ENCODE measurements at regions not wholly inside any gene's neighbourhood (a gene's known extent, or its start where the extent isn't known, plus 50 kb on each side); places are given as distances from the start of the nearest gene placed in this dataset.
A peak's percentile ranks its signal among the peaks of the same experiment; 100 is the strongest.

DNA sequence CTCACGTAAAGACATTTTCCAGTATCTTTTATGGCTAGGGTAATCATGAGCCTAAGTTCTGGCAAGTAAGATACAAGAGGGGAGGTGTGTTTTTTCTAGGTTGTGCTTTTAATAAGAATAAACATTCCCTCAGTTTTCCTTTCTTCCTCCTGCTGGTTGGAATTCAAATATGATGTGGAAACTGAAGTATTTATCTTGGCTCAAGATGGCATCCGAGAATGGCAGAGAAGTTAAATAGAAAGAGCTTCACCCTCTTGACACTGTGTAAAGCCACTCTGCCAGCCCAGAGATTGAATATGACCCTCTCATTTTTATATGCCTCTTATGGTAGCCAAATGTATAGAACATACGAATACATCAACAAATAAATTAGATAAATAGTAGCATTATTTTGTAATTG lies 438.4 kb downstream of the ISL1 start:
- Histone ChIP-seq H3K4me3 (ENCODE audit: low read depth, low read length) (no peak overlapping the region), H3K36me3 (ENCODE audit: control insufficient read depth, insufficient read depth, low read length) (no peaks in the 10 kb centered on the region), H3K27me3 (ENCODE audit: control insufficient read depth, insufficient read depth, low read length) (no peaks in the 10 kb centered on the region)
- DNase-seq (ENCODE audit: low read depth), result no peak
- TF ChIP-seq, protein P1, sequence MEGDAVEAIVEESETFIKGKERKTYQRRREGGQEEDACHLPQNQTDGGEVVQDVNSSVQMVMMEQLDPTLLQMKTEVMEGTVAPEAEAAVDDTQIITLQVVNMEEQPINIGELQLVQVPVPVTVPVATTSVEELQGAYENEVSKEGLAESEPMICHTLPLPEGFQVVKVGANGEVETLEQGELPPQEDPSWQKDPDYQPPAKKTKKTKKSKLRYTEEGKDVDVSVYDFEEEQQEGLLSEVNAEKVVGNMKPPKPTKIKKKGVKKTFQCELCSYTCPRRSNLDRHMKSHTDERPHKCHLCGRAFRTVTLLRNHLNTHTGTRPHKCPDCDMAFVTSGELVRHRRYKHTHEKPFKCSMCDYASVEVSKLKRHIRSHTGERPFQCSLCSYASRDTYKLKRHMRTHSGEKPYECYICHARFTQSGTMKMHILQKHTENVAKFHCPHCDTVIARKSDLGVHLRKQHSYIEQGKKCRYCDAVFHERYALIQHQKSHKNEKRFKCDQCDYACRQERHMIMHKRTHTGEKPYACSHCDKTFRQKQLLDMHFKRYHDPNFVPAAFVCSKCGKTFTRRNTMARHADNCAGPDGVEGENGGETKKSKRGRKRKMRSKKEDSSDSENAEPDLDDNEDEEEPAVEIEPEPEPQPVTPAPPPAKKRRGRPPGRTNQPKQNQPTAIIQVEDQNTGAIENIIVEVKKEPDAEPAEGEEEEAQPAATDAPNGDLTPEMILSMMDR (IDR thresholded peaks at IDR 0.05; ENCODE audit: insufficient read depth, low read length, poor library complexity, severe bottlenecking), result no peak

DNA sequence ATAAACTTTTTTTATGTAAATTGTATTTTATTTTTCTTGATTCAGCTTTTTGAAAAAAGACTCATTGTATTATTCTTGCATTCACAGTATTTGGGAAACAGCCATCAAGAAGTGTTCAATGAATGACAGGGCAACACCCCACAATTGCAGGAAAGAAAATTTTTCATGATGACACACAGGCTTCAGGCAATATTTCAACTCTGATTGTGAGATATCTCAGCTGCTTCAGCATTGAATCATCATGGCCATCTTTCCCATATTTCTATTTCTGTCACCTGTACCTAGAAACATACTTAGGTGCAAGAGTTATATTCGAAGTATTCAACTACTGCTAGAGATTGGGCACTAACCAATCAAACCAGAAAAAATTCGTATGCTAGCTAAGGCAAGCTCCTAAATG lies 446.0 kb downstream of the ISL1 start:
- Histone ChIP-seq H3K36me3 (ENCODE audit: control insufficient read depth, insufficient read depth, low read length) (no peaks in the 10 kb centered on the region), H3K27me3 (ENCODE audit: control insufficient read depth, insufficient read depth, low read length) (no peaks in the 10 kb centered on the region), H3K4me3 (ENCODE audit: low read depth, low read length) (no peak overlapping the region)
- DNase-seq (ENCODE audit: low read depth), result peak; percentile 14
- TF ChIP-seq, protein P1 (IDR thresholded peaks at IDR 0.05; ENCODE audit: insufficient read depth, low read length, poor library complexity, severe bottlenecking), result no peak

DNA sequence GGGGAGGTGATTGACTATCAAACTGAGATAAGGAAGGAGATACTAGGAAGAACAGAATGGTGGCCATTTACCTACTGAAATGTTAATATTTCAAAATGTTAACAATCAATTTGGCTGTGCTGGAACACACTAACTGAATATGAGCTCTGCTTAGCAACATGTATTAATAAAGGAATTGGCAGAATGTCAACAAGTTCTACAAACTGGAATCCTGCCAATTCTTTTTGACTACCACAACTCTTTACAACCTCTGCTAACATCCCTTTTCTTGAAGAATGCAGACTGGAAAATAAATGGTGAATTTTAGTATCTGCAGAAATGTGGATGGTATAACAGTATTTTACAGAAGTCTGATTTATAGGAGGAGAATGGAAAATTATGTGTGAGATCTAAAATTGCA lies 446.4 kb downstream of the ISL1 start:
- no peak for DNase-seq (ENCODE audit: low read depth)
- Histone ChIP-seq H3K27me3 (ENCODE audit: control insufficient read depth, insufficient read depth, low read length) (no peaks in the 10 kb centered on the region), H3K4me3 (ENCODE audit: low read depth, low read length) (no peak overlapping the region)

GRCh38 chr5:51832934-51833470 lies 449.8 kb downstream of the ISL1 start:
- TF ChIP-seq, protein P1 (IDR thresholded peaks at IDR 0.05; ENCODE audit: insufficient read depth, low read length, poor library complexity, severe bottlenecking), result no peak
- DNase-seq (ENCODE audit: low read depth), result no peak

More for the DNA sequence above, 446.4 kb downstream of the ISL1 start:
- TF ChIP-seq, protein P1 (IDR thresholded peaks at IDR 0.05; ENCODE audit: insufficient read depth, low read length, poor library complexity, severe bottlenecking), result no peak
- H3K36me3 ChIP-seq (ENCODE audit: control insufficient read depth, insufficient read depth, low read length), result no peaks in the 10 kb centered on the region

GRCh38 chr5:51838459-51838858 lies 455.2 kb downstream of the ISL1 start:
- no peaks in the 10 kb centered on the region for H3K27me3 ChIP-seq (ENCODE audit: control insufficient read depth, insufficient read depth, low read length)
- TF ChIP-seq, protein P1 (IDR thresholded peaks at IDR 0.05; ENCODE audit: insufficient read depth, low read length, poor library complexity, severe bottlenecking), result no peak
- no peak for DNase-seq (ENCODE audit: low read depth)

More at GRCh38 chr5:51832934-51833470, 449.8 kb downstream of the ISL1 start:
- H3K27me3 ChIP-seq (ENCODE audit: control insufficient read depth, insufficient read depth, low read length), result no peaks in the 10 kb centered on the region
- H3K36me3 ChIP-seq (ENCODE audit: control insufficient read depth, insufficient read depth, low read length), result no peaks in the 10 kb centered on the region
- H3K4me3 ChIP-seq (ENCODE audit: low read depth, low read length), result no peak overlapping the region

GRCh38 chr5:51843893-51844292 lies 460.6 kb downstream of the ISL1 start:
- Histone ChIP-seq H3K27me3 (ENCODE audit: control insufficient read depth, insufficient read depth, low read length) (no peaks in the 10 kb centered on the region), H3K4me3 (ENCODE audit: low read depth, low read length) (no peak overlapping the region), H3K36me3 (ENCODE audit: control insufficient read depth, insufficient read depth, low read length) (no peaks in the 10 kb centered on the region)
- DNase-seq (ENCODE audit: low read depth), result no peak
- TF ChIP-seq, protein P1 (IDR thresholded peaks at IDR 0.05; ENCODE audit: insufficient read depth, low read length, poor library complexity, severe bottlenecking), result no peak

More at GRCh38 chr5:51838459-51838858, 455.2 kb downstream of the ISL1 start:
- Histone ChIP-seq H3K4me3 (ENCODE audit: low read depth, low read length) (no peak overlapping the region), H3K36me3 (ENCODE audit: control insufficient read depth, insufficient read depth, low read length) (no peaks in the 10 kb centered on the region)

Data from kidney epithelial cell (primary cell).